Frontal cortex (tissue), 3 donors: ENCODE measurements at regions not wholly inside any gene's neighbourhood (a gene's known extent, or its start where the extent isn't known, plus 50 kb on each side); places are given as distances from the start of the nearest gene placed in this dataset.
A peak's percentile ranks its signal among the peaks of the same experiment; 100 is the strongest.

Experiments used
- DNase-seq, 2 donors: peaks; one replicate each; pipeline ENCODE4 v3.0.0; 2012; ENCODE audit warnings: low spot score in 2 of 2
- FAIRE-seq: peaks from 2 replicates; lab custom pipeline; 2012; peaks lifted over from hg19 to GRCh38; lab: Jason Lieb, UNC
- donor health status: control.
- donor health status: control.
- donor health status: control.

- DNase-seq (no peak), FAIRE-seq (no peak)
Observed at GRCh38 chr4:28883211-28883610, 1837.0 kb upstream of the PCDH7 start.

DNA sequence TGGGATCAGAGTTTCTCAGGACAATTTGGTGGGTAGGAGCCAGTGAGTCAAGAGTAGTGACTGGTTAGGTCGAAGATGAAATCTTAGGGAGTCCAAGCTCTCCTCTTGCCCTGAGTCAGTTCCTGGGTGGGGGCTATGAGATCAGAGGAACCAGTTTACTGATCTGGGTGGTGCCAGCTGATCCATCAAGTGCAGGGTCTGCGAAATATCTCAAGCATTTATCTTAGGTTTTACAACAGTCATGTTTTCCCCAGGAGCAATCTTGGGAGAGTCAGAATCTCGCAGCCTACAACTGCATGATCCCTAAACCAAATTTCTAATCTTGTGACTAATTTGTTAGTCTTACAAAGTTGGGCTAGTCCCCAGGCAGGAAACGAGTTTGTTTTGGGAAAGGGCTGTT, 1833.2 kb upstream of the PCDH7 start:
- DNase-seq (no peak), FAIRE-seq (no peak)

DNA sequence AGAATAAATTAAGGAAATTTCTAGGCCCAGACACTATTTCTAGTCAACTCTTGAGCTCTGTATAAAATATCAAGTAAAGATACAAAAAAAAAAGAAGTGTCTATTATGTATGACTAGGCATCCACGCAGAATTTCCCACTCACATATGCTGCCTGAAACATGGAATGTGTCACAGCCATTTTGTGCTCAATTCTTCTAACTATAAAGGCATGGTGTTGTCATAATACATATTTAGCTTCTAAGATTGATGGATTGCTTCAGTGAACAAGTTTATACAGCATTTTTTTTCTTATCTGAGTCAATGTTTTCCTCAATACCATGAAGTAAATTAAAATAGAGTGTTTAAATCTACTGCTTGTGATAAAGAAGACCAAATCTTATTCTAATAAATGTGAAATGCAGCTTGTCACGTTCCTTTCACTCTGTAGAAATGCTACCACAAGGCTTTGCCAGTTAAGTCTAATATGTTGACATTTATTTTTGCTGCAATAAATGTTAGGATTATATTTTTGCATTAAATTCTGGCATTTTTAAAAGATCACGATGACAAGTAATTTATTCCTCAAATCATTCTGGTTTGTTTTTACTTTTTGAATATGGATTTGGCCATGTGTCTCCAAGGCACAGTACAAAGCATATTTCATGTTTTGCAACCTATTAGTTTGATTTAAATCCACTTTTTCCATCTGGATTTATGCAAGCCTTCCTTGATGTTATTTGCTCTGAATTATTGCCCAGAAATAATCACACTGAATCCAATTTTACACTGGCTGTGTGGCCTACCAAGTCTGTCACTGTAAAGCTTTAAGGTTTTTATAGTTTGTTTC, 1829.0 kb upstream of the PCDH7 start:
- DNase-seq (no peak), FAIRE-seq (no peak)

DNA sequence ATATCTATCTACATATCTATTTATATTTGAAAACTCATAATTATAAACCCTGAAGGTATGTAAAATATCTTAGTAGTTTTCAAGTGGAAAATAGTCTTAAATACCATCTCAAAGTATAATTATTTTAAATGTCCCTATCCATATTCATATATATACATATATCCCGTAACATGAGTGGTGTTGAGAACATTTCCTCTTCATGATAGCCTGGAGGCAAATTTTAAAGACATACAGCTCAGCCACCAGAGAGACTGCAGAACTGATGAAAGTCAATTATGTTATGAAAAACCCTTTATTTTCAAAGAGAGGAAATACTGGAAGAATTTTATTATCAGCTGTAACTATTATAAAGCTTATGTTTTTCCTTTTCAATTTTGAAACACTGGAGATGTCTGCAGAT, 1806.7 kb upstream of the PCDH7 start:
- FAIRE-seq (no peak), DNase-seq (no peak)

DNA sequence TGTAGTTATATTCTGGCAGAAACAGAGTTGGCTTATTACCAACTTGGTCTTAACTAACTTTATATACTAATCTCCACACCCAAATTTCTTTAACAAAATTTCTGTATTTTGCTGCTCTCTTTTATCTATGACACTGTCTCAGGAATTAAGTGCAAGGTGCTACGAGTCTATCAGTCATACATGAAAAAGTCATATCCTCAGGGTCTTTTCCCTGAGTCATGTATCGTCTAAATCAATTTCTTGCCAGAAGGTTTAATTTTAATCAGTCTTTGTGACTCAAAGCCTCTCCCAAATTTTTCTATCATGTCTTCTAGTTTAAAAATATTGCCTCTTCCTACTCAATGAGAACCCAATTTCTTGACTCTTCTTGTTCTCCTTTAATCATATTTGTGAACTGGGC, 1803.6 kb upstream of the PCDH7 start:
- no peak for FAIRE-seq
- DNase-seq = no peak

- no peak for FAIRE-seq
- DNase-seq = no peak
Observed at GRCh38 chr4:28918871-28919270, 1801.3 kb upstream of the PCDH7 start.

DNA sequence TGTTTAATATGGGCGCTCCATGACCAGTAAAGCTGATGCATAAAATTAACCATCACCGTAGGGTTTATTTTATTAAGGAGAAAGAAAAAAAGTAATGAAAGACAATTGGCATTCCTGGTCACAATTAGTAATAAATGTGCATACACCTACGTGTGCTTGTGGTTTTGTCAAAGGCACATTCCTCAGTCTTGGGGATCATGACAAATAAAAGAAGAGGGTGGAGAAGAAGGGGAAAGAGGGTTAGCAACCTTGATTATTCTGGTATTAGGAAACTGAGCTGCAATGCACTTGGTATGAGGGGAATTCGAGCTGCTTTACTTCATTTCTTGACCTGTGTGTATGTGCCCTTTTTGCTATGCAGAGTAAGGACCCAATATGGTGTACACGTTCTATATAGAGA, 1798.3 kb upstream of the PCDH7 start:
- no peak for FAIRE-seq
- DNase-seq = no peak

DNA sequence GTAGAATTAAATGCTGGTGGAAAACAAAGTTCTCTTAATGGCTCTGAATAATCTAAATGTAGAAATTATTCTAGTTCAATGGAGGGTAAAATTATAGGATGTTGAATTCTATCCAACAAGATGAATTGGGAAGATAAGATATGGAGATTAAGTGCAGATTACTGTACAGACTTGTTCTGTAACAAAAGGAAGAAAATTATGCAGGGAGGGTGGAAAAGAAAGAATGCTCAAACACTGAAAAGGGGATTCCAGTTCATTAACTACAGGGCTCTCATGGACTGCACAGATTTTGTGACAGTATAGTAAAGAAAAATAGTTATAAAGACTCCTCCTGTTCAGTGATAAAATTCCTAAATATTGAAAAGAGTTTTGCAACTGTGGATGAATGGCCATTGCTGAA, 1794.0 kb upstream of the PCDH7 start:
- no peak for DNase-seq
- no peak for FAIRE-seq

- no peak for DNase-seq
- FAIRE-seq = no peak
Observed at GRCh38 chr4:28942631-28943030, 1777.5 kb upstream of the PCDH7 start.

DNA sequence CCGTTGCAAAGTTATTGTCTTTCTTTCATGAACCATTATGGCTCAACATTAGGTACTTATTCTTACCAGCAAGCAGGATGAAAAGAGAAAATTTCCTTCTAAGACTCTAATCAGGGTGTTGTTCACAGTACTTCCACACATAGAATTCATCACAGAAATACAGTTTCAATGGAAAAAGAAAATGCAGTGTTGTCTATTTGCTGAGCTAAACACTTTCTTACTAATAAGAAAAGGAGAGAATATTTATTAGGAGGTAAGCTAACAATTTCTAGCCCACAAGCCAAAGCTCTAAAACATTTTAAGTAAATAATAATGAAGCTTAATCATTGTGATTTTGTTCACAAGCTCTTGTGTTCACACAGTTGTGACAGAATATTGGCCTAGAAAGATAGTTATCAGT, 1772.8 kb upstream of the PCDH7 start:
- no peak for FAIRE-seq

DNA sequence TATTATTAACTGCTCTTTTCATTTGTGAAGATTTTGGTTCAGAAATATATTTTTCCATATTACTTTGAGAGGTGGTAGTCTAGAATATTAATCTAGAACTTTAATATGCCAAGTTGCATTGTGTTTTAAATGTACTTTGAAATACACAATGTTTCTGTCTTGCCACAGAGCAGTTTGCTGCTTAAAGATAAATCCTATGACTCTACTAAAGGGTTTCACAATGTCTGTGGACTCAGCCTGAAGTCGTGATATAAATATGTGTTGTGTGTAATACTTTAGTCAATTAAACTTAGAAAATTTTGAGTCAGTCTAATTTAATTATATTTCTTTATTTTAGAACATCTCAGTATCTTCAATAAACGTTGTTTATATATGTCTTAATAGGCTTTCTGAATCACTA, 1771.7 kb upstream of the PCDH7 start:
- FAIRE-seq (peak; percentile 37), DNase-seq (no peak)

More for the DNA sequence above, 1772.8 kb upstream of the PCDH7 start:
- no peak for DNase-seq

GRCh38 chr4:28966982-28967381, 1753.2 kb upstream of the PCDH7 start:
- FAIRE-seq (no peak), DNase-seq (no peak)

DNA sequence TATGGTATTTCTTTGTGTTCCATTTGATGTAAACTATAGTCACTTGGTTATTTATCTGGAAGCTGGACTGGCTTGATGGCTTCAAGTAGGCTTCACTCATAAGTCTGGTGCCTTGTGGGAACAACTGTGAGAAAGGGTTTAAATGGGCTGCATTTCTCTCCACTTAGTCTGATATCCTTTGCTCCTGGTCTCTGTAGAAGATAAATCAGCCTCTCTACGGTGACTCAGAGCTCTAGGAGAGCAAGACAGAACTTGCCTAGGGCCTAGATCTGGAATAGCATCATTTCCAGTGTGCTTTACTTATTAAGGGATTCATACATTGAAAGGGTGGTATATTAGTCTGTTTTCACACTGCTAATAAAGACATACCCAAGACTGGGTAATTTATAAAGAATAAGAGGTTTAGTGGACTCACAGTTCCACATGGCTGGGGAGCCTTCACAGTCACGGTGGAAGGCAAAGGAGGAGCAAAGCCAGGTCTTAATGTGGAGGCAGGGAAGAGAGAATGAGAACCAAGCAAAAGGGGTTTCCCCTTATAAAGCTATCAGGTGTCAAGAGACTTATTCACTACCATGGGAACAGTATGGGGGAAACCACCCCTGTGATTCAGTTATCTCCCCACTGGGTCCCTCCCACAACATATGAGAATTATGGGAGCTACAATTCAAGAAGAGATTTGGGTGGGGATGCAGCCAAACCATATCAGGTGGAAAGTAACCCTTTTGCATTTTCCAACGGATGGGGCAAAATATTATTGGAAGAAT, 1746.4 kb upstream of the PCDH7 start:
- FAIRE-seq (no peak), DNase-seq (no peak)

DNA sequence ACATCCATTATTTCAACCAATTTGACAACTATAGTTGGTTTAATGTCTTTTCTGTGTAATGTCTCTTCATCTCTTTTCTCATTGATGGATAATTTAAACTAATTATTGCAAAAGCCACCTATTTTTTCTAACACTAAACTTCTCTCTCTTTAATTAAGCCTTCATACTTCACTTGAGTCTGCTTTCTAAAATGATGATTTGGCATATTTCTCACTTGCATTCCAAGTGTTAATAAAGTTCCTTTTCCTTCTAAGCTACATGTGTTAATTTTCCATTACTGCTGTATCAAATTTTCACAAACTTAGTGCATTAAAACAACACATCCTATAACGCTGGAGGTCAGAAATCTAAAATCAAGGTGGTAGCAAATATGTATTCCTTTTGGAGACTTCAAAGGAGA, 1743.8 kb upstream of the PCDH7 start:
- DNase-seq = no peak
- FAIRE-seq = no peak

DNA sequence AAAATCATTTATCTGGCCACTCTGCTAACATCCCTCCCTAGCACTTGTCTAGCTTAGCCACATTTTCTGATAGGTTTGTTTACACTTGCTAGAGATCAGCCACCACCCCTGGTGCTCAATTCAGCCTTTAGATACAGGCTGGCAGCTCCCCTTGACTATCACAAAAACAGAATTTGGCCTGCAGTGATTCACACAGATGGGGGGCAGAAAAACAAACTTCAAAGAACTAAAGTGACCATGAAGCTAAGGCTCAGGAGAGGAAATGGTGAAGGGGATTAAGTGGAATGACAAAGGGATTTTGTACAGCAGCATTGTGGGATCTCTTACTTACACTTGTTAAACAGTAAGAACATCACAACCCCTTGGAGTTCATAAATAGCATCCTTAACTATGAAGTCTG, 1718.0 kb upstream of the PCDH7 start:
- DNase-seq = no peak
- no peak for FAIRE-seq

DNA sequence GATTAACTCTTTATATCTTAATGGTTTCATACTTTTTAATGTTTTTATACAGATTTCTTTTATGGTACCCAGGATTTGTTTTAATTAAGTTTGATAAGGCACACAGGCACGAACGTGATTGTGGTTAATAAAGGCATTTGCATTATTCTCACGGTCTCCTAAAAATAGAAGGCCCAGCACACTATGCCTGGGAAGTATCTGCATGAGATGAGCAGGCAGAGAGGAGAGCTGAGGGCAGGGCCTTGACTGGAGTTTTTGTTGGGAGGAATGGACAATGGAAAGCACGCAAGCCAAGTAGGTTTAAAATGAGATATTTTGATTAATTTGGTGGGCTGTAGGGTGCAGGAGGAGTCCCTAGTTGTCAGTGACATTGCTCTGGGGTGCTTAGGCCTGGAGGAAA, 1714.3 kb upstream of the PCDH7 start:
- no peak for DNase-seq
- FAIRE-seq = no peak

- no peak for FAIRE-seq
Observed at GRCh38 chr4:29009908-29010307, 1710.3 kb upstream of the PCDH7 start.

GRCh38 chr4:29013341-29013740, 1706.8 kb upstream of the PCDH7 start:
- FAIRE-seq = no peak
- DNase-seq = no peak

More at GRCh38 chr4:29009908-29010307, 1710.3 kb upstream of the PCDH7 start:
- no peak for DNase-seq

DNA sequence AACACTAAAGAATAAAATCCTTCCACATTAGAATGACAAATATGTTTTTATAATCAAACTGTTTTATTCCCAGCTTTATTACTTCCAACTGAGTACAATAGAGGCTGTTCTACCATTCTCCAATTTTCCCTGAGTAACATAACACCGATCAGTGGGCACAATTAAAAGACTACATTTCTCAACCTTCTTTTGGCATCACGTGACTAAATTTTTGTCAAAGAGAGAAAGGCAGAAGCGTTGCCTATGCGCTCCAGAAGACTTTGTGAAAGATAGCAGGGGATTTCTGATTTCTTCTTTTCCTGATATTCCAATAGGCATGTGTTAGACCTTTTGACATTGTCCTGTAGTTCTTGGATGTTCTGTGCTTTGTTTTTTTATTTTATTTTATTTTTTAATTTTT, 1705.6 kb upstream of the PCDH7 start:
- no peak for FAIRE-seq
- DNase-seq = no peak

GRCh38 chr4:29033703-29034102, 1686.5 kb upstream of the PCDH7 start:
- FAIRE-seq (no peak), DNase-seq (no peak)

DNA sequence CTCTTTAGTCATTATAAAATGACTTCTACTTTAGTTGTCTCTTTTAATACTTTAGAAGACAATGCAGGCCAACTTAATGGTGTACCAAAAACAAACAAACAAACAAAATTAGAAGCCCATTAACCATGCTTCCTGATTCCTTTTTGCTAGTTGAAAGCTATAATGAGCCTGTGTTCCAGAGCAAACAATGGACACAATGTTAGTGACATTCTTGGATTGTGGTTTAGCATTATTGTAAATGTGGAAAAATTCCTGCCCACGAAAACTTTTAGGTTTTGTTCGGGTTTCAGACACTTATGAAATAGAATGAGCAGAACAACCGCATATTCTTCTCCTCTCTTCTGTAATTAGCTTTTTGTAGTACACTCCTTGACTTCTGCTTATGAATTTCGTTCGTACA, 1682.7 kb upstream of the PCDH7 start:
- FAIRE-seq (no peak), DNase-seq (no peak)
